ENCODE measurements at regions not wholly inside any gene's neighbourhood (a gene's known extent, or its start where the extent isn't known, plus 50 kb on each side); places are given as distances from the start of the nearest gene placed in this dataset.

GRCh38 chr9:24731754-24732153 is 186.1 kb upstream of the IZUMO3 start:
- H3K27ac ChIP-seq = no peak overlapping the region
- no peak for TF ChIP-seq CTCF (IDR thresholded peaks at IDR 0.05 in 4 of 5, conservative IDR thresholded peaks at IDR 0.05 in 1 of 5)
- no peak for TF ChIP-seq POLR2A (IDR thresholded peaks at IDR 0.05)
- in situ Hi-C loops (cut with MboI; ENCODE audit: low sequenced_read_pairs in 4 of 4) (no loop called here), intact Hi-C loops (cut with DNase I; ENCODE audit: low total_unique reads) (no loop called here)
- H3K9me3 ChIP-seq = no peaks in the 10 kb centered on the region
- H3K27me3 ChIP-seq = no peaks in the 10 kb centered on the region
- H3K4me1 ChIP-seq = no peaks in the 10 kb centered on the region
- DNase-seq = no peak
- ATAC-seq = no peak
- H3K36me3 ChIP-seq = no peaks in the 10 kb centered on the region
- no peak overlapping the region for H3K4me3 ChIP-seq

GRCh38 chr9:24721621-24722020 is 175.9 kb upstream of the IZUMO3 start:
- no peak for DNase-seq

GRCh38 chr9:24712206-24712605 is 166.5 kb upstream of the IZUMO3 start:
- Histone ChIP-seq H3K36me3 (no peaks in the 10 kb centered on the region), H3K4me1 (no peaks in the 10 kb centered on the region), H3K9me3 (no peaks in the 10 kb centered on the region), H3K4me3 (no peak overlapping the region), H3K27ac (no peak overlapping the region), H3K27me3 (no peaks in the 10 kb centered on the region)
- intact Hi-C loops (cut with DNase I; ENCODE audit: low total_unique reads) = no loop called here
- in situ Hi-C loops (cut with MboI; ENCODE audit: low sequenced_read_pairs in 4 of 4) = no loop called here
- ATAC-seq (no peak), DNase-seq (no peak)
- no peak for TF ChIP-seq POLR2A (IDR thresholded peaks at IDR 0.05)
- no peak for TF ChIP-seq CTCF (IDR thresholded peaks at IDR 0.05 in 4 of 5, conservative IDR thresholded peaks at IDR 0.05 in 1 of 5)

More at GRCh38 chr9:24721621-24722020, 175.9 kb upstream of the IZUMO3 start:
- no peaks in the 10 kb centered on the region for H3K36me3 ChIP-seq
- no peaks in the 10 kb centered on the region for H3K4me1 ChIP-seq
- in situ Hi-C loops (cut with MboI; ENCODE audit: low sequenced_read_pairs in 4 of 4) = no loop called here
- H3K27me3 ChIP-seq = no peaks in the 10 kb centered on the region
- no peak for TF ChIP-seq CTCF (IDR thresholded peaks at IDR 0.05 in 4 of 5, conservative IDR thresholded peaks at IDR 0.05 in 1 of 5)
- no peak for TF ChIP-seq POLR2A (IDR thresholded peaks at IDR 0.05)
- intact Hi-C loops (cut with DNase I; ENCODE audit: low total_unique reads) = no loop called here
- H3K4me3 ChIP-seq = no peak overlapping the region
- ATAC-seq = no peak
- no peaks in the 10 kb centered on the region for H3K9me3 ChIP-seq
- H3K27ac ChIP-seq = no peak overlapping the region

- intact Hi-C loops (cut with DNase I; ENCODE audit: low total_unique reads) = no loop called here
- in situ Hi-C loops (cut with MboI; ENCODE audit: low sequenced_read_pairs in 4 of 4) = no loop called here
- Histone ChIP-seq H3K36me3 (no peaks in the 10 kb centered on the region), H3K4me1 (no peaks in the 10 kb centered on the region), H3K9me3 (no peaks in the 10 kb centered on the region), H3K4me3 (no peak overlapping the region), H3K27me3 (no peaks in the 10 kb centered on the region), H3K27ac (no peak overlapping the region)
- no peak for TF ChIP-seq POLR2A (IDR thresholded peaks at IDR 0.05)
- no peak for TF ChIP-seq CTCF (IDR thresholded peaks at IDR 0.05 in 4 of 5, conservative IDR thresholded peaks at IDR 0.05 in 1 of 5)
- DNase-seq (no peak), ATAC-seq (no peak)
These were observed 163.1 kb upstream of the IZUMO3 start for GRCh38 chr9:24708814-24709213.

- H3K36me3 ChIP-seq = no peaks in the 10 kb centered on the region
- no peaks in the 10 kb centered on the region for H3K4me1 ChIP-seq
- ATAC-seq (no peak), DNase-seq (no peak)
- no peaks in the 10 kb centered on the region for H3K27me3 ChIP-seq
- H3K27ac ChIP-seq = no peak overlapping the region
- in situ Hi-C loops (cut with MboI; ENCODE audit: low sequenced_read_pairs in 4 of 4) = no loop called here
- TF ChIP-seq CTCF (IDR thresholded peaks at IDR 0.05 in 4 of 5, conservative IDR thresholded peaks at IDR 0.05 in 1 of 5) (no peak), POLR2A (IDR thresholded peaks at IDR 0.05) (no peak)
- no peaks in the 10 kb centered on the region for H3K9me3 ChIP-seq
- intact Hi-C loops (cut with DNase I; ENCODE audit: low total_unique reads) = no loop called here
- H3K4me3 ChIP-seq = no peak overlapping the region
These were observed 153.3 kb upstream of the IZUMO3 start for GRCh38 chr9:24698881-24699518.

Data from gastrocnemius medialis (tissue), 4 donors.